ENCODE measurements at regions not wholly inside any gene's neighbourhood (a gene's known extent, or its start where the extent isn't known, plus 50 kb on each side); places are given as distances from the start of the nearest gene placed in this dataset.
"Not testable (repeated sequence)": the region's sequence is repeated elsewhere in the genome, so short reads cannot be mapped to it uniquely, and the experiment has no call there.

DNA sequence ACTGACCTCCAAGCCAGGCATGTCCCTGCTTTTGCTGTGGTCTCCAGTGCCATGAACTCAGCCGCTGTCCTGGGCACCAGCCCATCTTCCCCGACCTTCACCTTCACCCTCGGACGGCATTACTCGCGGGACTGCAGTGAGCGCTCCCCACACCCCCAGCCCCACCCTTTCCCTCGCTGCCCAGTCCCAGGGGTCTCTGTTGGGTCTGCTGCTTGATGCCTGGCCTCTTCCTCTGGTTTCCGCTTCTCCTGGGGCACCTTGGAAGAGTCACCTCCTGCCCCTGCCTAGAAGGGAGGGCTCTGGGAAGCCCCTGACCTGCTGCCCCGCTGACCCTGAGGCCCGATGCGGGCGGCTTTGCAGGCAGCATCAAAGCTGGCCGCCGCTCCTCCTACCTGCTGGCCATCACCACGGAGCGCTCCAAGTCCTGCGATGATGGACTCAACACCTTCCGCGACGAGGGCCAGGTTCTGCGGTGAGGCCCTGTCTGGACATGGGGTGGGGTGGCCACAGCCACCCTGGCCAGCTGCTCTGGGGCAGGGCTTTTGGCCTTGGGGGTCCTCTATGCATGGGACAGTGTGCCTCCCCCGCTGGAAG, 102.3 kb downstream of the ZNF267 start:
- not testable (repeated sequence) for H2AFZ ChIP-seq; H3K27me3 ChIP-seq (ENCODE audit: control insufficient read depth, insufficient read depth, low read length); H3K27ac ChIP-seq; H3K4me2 ChIP-seq (ENCODE audit: low read length); H3K4me1 ChIP-seq; H3K36me3 ChIP-seq (ENCODE audit: control insufficient read depth, insufficient read depth, low read length); H3K4me3 ChIP-seq (ENCODE audit: low read depth, low read length); H3K9me3 ChIP-seq (ENCODE audit: control insufficient read depth, low read length); H3K9ac ChIP-seq; H3K79me2 ChIP-seq

DNA sequence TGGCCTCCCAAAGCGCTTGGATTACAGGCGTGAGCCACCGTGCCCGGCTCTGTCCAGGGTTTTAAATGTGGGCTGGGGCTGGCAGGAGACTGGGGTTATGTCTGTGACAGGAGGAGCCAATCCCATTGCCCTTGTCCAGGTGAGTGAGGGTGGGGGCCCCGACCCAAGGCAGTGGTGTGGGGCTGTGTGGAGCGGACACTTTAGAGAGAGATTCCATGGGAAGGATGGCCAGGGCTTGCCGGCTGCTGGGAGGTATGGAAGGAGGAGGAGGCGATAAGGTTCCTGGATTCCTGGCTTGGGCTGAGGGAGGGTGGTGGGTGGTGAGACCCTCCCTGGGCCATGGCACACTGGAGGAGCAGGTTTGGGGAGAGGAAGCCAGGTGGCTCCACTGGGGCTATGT, 104.9 kb downstream of the ZNF267 start:
- H3K4me1 ChIP-seq; H2AFZ ChIP-seq; H3K9me3 ChIP-seq (ENCODE audit: control insufficient read depth, low read length); H3K27ac ChIP-seq; H3K27me3 ChIP-seq (ENCODE audit: control insufficient read depth, insufficient read depth, low read length); H3K79me2 ChIP-seq; H3K4me2 ChIP-seq (ENCODE audit: low read length); H3K9ac ChIP-seq; H3K36me3 ChIP-seq (ENCODE audit: control insufficient read depth, insufficient read depth, low read length); H3K4me3 ChIP-seq (ENCODE audit: low read depth, low read length): not testable (repeated sequence)

DNA sequence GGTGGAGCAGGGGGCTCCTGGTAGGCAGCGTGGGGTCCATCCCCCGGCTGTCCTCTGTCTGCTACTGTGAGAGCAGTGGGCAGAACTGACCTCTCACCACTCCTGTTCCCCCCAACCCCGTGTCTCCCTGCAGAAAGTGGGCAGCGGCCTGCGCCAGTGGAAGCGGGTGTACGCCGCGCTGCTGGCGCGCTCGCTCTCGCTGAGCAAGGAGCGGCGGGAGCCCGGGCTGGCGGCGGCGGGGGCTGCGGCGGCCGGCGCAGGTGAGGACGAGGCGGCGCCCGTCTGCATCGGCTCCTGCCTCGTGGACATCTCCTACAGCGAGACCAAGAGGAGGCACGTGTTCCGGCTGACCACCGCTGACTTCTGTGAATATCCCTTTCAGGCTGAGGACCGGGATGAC, 108.1 kb downstream of the ZNF267 start:
- H3K9me3 ChIP-seq (ENCODE audit: control insufficient read depth, low read length); H3K36me3 ChIP-seq (ENCODE audit: control insufficient read depth, insufficient read depth, low read length); H3K27me3 ChIP-seq (ENCODE audit: control insufficient read depth, insufficient read depth, low read length); H3K4me3 ChIP-seq (ENCODE audit: low read depth, low read length); H3K79me2 ChIP-seq; H3K4me2 ChIP-seq (ENCODE audit: low read length); H3K27ac ChIP-seq; H2AFZ ChIP-seq; H3K4me1 ChIP-seq; H3K9ac ChIP-seq: not testable (repeated sequence)

DNA sequence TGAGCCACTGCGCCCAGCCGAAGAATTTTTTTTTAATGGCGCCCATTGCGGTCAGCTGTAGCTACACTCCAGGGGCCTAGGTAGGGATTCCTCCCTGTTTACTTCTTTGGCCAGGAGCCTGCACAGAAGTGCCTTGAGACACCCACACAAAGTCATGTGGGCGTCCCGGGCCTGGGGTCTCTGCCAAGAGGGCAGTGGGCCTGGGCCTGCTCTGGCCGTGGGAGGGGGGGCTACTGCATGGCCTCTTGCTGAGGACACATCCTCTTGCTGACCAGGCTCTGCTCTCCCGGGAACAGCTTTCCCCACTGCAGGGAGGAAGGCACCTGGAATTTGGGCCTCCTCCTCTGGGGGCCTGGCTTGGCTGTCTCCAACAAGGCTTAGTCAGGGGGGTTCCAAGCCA, 109.4 kb downstream of the ZNF267 start:
- H3K27ac ChIP-seq; H2AFZ ChIP-seq; H3K4me2 ChIP-seq (ENCODE audit: low read length); H3K27me3 ChIP-seq (ENCODE audit: control insufficient read depth, insufficient read depth, low read length); H3K79me2 ChIP-seq; H3K4me1 ChIP-seq; H3K4me3 ChIP-seq (ENCODE audit: low read depth, low read length); H3K9me3 ChIP-seq (ENCODE audit: control insufficient read depth, low read length); H3K9ac ChIP-seq; H3K36me3 ChIP-seq (ENCODE audit: control insufficient read depth, insufficient read depth, low read length): not testable (repeated sequence)

DNA sequence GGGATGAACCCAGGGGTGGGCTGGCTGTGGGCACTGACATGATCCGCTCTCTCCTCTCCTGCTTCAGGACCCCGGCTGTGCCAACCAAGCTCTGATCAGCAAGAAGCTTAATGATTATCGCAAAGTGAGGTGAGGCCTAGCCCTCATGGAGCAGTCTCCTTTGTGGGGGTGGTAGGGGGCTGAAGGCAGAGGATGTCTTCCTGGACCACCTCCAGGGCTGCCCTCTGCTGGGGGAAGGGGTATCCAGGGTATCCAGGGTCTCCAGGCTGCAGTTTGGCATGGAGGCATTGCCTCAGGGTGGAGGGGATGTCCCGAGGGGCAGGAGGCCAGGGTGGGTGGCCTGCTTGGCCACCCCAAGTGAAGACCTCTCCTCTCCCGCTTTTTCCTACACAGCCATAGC, 110.1 kb downstream of the ZNF267 start:
- H3K9me3 ChIP-seq (ENCODE audit: control insufficient read depth, low read length); H3K79me2 ChIP-seq; H3K4me1 ChIP-seq; H3K27me3 ChIP-seq (ENCODE audit: control insufficient read depth, insufficient read depth, low read length); H3K9ac ChIP-seq; H3K4me3 ChIP-seq (ENCODE audit: low read depth, low read length); H3K27ac ChIP-seq; H3K4me2 ChIP-seq (ENCODE audit: low read length); H2AFZ ChIP-seq; H3K36me3 ChIP-seq (ENCODE audit: control insufficient read depth, insufficient read depth, low read length): not testable (repeated sequence)

DNA sequence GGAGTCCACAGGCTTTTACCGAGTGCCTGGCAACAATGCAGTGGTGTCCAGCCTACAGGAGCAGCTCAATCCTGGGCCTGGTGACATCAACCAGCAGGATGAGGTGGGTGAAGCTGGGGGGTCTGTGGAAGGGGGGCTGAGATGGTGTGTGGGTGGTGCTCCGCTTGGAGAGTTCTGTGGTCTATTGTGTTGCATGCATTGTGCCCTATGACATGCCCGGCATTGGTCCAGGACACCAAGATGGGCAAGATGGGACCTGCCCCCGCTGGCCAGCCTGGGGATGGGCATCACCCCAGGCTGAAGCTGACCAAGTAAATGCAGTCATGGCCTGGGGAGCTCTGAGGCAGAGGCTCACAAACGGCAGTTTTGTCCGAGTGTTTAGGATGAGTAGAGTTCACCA, 113.3 kb downstream of the ZNF267 start:
- not testable (repeated sequence) for H3K9ac ChIP-seq; H3K27ac ChIP-seq; H3K4me3 ChIP-seq (ENCODE audit: low read depth, low read length)

DNA sequence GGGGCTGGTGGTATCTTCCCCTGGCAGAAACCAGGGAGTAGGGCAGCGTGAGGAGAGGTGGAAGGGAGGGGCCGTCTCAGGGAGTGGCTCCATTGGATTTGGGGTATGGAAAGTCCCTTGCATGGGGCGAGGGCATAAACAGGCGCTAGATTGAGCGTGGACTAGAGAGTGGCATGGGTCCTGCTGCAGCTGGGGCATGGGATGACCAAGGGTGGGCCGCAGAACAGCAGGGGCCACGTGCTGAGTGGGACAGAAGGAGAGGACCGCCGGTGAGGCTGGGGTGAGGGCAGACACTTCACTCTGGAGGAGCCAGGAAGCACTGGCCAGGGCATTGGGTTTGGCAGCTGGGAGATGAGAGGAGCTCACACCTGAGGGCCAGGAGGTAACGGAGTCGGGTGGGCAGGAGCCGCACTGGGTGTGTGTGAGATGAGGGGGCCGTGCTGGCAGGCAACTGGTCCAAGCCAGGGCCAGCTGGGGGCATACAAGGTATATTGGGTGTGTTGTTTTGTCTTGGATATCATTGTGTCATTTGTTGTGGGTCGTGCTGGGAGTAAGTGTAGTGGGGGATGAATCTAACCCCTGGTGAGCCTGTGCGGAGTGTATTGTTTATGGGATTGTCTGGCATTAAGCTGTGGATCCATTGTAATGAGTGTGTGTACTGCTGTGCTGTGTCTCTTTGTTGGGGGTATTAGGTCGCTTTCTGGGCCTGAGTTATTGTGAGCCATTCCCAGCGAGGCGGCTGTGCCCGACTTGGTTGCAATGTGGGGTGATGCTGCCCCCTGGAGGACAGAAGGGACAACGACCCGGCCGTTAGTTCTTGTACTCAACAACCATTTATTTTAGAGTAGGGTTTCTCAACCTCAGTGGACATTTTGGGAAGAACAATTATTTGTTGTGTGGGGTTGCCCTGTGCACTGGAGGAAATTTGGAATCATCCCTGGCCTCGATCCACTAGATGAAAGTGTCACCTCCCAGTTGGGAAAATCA, 115.3 kb downstream of the ZNF267 start:
- not testable (repeated sequence) for H3K36me3 ChIP-seq (ENCODE audit: control insufficient read depth, insufficient read depth, low read length); H3K79me2 ChIP-seq; H3K27me3 ChIP-seq (ENCODE audit: control insufficient read depth, insufficient read depth, low read length); H3K4me1 ChIP-seq; H3K9ac ChIP-seq; H3K4me3 ChIP-seq (ENCODE audit: low read depth, low read length); H3K27ac ChIP-seq; H3K9me3 ChIP-seq (ENCODE audit: control insufficient read depth, low read length); H3K4me2 ChIP-seq (ENCODE audit: low read length); H2AFZ ChIP-seq

More for the DNA sequence above, 113.3 kb downstream of the ZNF267 start:
- not testable (repeated sequence) for H3K27me3 ChIP-seq (ENCODE audit: control insufficient read depth, insufficient read depth, low read length); H2AFZ ChIP-seq; H3K4me2 ChIP-seq (ENCODE audit: low read length); H3K9me3 ChIP-seq (ENCODE audit: control insufficient read depth, low read length); H3K36me3 ChIP-seq (ENCODE audit: control insufficient read depth, insufficient read depth, low read length); H3K79me2 ChIP-seq; H3K4me1 ChIP-seq

DNA sequence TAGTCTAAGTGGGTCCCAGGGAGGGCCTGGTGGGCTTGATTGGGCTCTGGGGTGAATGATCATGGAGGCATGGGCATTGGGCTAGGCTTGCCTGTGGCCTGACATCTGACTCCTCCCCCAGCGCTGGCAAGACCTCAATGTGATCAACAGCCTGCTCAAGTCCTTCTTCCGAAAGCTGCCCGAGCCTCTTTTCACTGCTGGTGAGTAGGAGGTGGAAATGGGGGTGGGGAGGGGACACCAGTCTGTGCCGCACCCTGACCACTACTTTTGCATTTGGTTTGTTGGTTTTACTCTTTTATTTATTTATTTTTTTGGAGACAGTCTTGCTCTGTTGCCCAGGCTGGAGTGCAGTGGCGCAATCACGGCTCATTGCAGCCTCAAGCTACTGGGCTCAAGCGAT, 116.7 kb downstream of the ZNF267 start:
- not testable (repeated sequence) for H3K36me3 ChIP-seq (ENCODE audit: control insufficient read depth, insufficient read depth, low read length); H3K9ac ChIP-seq; H3K27me3 ChIP-seq (ENCODE audit: control insufficient read depth, insufficient read depth, low read length); H2AFZ ChIP-seq; H3K4me3 ChIP-seq (ENCODE audit: low read depth, low read length); H3K27ac ChIP-seq; H3K9me3 ChIP-seq (ENCODE audit: control insufficient read depth, low read length); H3K4me2 ChIP-seq (ENCODE audit: low read length); H3K4me1 ChIP-seq; H3K79me2 ChIP-seq

DNA sequence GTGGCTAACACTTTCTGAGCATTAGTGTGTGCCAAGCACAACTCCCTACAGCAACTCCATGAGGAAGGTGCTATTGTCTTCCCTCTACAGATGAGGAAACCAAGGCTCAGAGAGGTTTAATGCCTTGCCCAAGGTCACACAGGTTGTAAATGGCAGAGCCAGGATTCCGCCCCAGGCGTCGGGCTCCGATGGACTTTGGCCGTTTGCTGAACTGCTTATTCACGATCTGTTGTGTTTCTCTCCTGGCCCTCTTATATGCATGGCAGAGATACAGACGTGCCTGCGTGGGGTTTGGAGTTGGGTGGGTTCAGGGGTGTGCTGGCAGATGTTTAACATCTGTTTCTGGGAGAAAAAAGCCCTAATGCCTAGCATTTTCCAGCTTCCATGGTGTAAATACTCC, 117.4 kb downstream of the ZNF267 start:
- not testable (repeated sequence) for H3K9ac ChIP-seq; H3K36me3 ChIP-seq (ENCODE audit: control insufficient read depth, insufficient read depth, low read length); H3K27me3 ChIP-seq (ENCODE audit: control insufficient read depth, insufficient read depth, low read length); H3K79me2 ChIP-seq; H3K4me3 ChIP-seq (ENCODE audit: low read depth, low read length); H3K27ac ChIP-seq; H3K4me1 ChIP-seq; H3K4me2 ChIP-seq (ENCODE audit: low read length); H3K9me3 ChIP-seq (ENCODE audit: control insufficient read depth, low read length); H2AFZ ChIP-seq

DNA sequence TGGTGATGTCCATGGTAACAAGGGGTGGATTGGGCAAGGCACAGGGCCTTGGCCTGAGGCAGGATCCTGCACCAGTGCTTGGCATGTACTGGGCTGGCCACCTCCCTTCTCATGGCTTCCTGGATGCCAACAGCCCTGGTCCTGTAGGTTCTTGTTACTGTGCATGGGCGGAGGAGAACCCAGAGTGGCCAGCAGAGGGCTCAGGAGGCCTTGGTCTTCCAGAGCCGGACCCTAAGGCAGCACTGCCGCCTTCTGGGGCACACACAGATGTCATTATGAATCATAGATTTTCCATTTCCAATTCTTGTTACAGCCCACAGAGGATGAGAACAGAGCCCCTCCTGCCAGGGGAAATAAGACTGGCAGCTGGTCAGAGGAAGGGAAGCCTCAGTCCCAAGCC, 122.7 kb downstream of the ZNF267 start:
- H3K9me3 ChIP-seq (ENCODE audit: control insufficient read depth, low read length); H3K9ac ChIP-seq; H3K4me2 ChIP-seq (ENCODE audit: low read length); H3K4me3 ChIP-seq (ENCODE audit: low read depth, low read length); H3K36me3 ChIP-seq (ENCODE audit: control insufficient read depth, insufficient read depth, low read length); H2AFZ ChIP-seq; H3K27me3 ChIP-seq (ENCODE audit: control insufficient read depth, insufficient read depth, low read length); H3K4me1 ChIP-seq; H3K27ac ChIP-seq; H3K79me2 ChIP-seq: not testable (repeated sequence)

DNA sequence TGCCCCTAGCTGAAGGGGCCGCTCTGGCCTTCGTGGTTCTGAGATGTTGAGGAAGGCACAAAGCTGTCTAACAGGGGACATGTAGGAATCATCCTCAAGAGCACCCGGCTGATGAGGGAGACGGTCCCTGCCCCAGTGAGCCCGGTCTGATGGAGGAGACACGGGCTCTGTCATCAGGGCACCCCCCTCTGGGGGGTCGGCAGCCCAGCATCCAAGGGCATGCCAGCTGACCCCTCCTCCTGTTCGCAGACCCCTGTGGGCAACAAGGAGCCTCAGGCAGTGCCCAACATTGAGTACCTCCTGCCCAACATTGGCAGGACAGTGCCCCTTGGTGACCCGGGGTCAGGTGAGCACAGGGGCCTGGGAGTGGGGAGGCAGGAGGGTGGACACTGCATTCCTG, 128.9 kb downstream of the ZNF267 start:
- not testable (repeated sequence) for H3K9me3 ChIP-seq (ENCODE audit: control insufficient read depth, low read length); H3K27ac ChIP-seq; H3K9ac ChIP-seq; H3K4me2 ChIP-seq (ENCODE audit: low read length); H3K27me3 ChIP-seq (ENCODE audit: control insufficient read depth, insufficient read depth, low read length); H3K36me3 ChIP-seq (ENCODE audit: control insufficient read depth, insufficient read depth, low read length); H3K4me3 ChIP-seq (ENCODE audit: low read depth, low read length); H3K79me2 ChIP-seq; H2AFZ ChIP-seq; H3K4me1 ChIP-seq

All from parathyroid adenoma (tissue), 2 donors.